ENCODE measurements at regions not wholly inside any gene's neighbourhood (a gene's known extent, or its start where the extent isn't known, plus 50 kb on each side); places are given as distances from the start of the nearest gene placed in this dataset.
A peak's percentile ranks its signal among the peaks of the same experiment; 100 is the strongest.

- Mint-ChIP-seq H3K4me1 (no peaks in the 10 kb centered on the region), H3K27ac (no peak overlapping the region), H3K36me3 (no peaks in the 10 kb centered on the region), H3K4me3 (no peak overlapping the region), H3K9me3 (peaks cover under 1% of the 10 kb centered on the region)
- no peak for ATAC-seq
- no peak for DNase-seq (ENCODE audit: low spot score in 2 of 2)
These were observed 339.9 kb downstream of the KCNS3 start for GRCh38 chr2:18218160-18218933.

- peaks cover 3% of the 10 kb centered on the region for H3K9me3 Mint-ChIP-seq
- no peaks in the 10 kb centered on the region for H3K36me3 Mint-ChIP-seq
- no peak overlapping the region for H3K27ac Mint-ChIP-seq
- no peak for ATAC-seq
- no peak overlapping the region for H3K4me3 Mint-ChIP-seq
- no peak for DNase-seq (ENCODE audit: low spot score in 2 of 2)
- H3K4me1 Mint-ChIP-seq = no peaks in the 10 kb centered on the region
These were observed 336.5 kb downstream of the KCNS3 start for GRCh38 chr2:18214936-18215335.

- Mint-ChIP-seq H3K36me3 (no peaks in the 10 kb centered on the region), H3K27ac (no peak overlapping the region), H3K4me3 (no peak overlapping the region), H3K9me3 (peaks cover 3% of the 10 kb centered on the region), H3K4me1 (no peaks in the 10 kb centered on the region)
- DNase-seq (ENCODE audit: low spot score in 2 of 2) (no peak), ATAC-seq (no peak)
These were observed 335.5 kb downstream of the KCNS3 start for GRCh38 chr2:18213986-18214385.

GRCh38 chr2:18209934-18210639, 331.6 kb downstream of the KCNS3 start:
- Mint-ChIP-seq H3K36me3 (no peaks in the 10 kb centered on the region), H3K9me3 (peaks cover 5% of the 10 kb centered on the region), H3K4me1 (no peaks in the 10 kb centered on the region), H3K27ac (no peak overlapping the region), H3K4me3 (no peak overlapping the region)
- ATAC-seq (no peak), DNase-seq (ENCODE audit: low spot score in 2 of 2) (no peak)

DNA sequence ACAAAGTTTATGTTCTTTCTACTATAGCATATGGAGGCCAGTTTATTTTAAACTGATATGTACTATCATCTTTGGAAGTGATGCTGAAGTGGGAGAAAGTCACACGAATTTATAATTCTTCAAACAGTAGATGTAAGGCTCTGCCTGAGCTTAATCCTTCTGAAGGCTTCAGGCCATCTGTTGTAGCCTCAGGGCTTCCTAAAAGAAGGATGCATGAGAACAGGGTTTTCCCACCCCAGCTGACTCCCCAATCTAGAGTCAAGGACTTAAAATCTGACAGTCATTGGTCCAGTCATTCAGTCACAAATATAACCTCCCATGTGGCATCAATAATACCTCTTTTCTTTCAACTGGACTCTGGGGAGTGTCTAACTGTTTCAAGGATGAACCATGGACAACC, 330.5 kb downstream of the KCNS3 start:
- no peak overlapping the region for H3K27ac Mint-ChIP-seq
- H3K4me1 Mint-ChIP-seq = no peaks in the 10 kb centered on the region
- DNase-seq (ENCODE audit: low spot score in 2 of 2) (no peak), ATAC-seq (no peak)
- H3K9me3 Mint-ChIP-seq = peaks cover 8% of the 10 kb centered on the region
- no peak overlapping the region for H3K4me3 Mint-ChIP-seq
- H3K36me3 Mint-ChIP-seq = no peaks in the 10 kb centered on the region

DNA sequence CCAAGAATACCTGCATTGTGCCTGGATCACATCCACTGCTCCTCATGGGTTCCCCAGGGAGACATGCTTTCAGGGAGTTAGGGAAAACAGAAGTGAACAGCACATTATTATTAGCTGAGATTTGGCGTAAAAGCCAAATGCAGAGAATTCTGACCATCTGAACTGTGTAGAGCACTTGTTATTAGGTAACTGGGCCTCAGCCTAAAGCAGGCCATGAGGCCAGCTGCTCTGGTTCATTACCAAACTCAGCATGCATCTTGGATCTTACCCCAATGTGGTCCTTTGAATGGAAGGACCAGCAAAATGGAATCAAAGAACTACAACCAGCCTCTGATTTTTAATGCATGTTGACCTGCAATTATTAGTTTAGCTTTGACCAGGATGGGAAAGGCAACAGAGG, 322.3 kb downstream of the KCNS3 start:
- Mint-ChIP-seq H3K27ac (no peak overlapping the region), H3K4me1 (no peaks in the 10 kb centered on the region), H3K36me3 (no peaks in the 10 kb centered on the region), H3K4me3 (no peak overlapping the region), H3K9me3 (peaks cover 3% of the 10 kb centered on the region)
- ATAC-seq (no peak), DNase-seq (ENCODE audit: low spot score in 2 of 2) (no peak)

DNA sequence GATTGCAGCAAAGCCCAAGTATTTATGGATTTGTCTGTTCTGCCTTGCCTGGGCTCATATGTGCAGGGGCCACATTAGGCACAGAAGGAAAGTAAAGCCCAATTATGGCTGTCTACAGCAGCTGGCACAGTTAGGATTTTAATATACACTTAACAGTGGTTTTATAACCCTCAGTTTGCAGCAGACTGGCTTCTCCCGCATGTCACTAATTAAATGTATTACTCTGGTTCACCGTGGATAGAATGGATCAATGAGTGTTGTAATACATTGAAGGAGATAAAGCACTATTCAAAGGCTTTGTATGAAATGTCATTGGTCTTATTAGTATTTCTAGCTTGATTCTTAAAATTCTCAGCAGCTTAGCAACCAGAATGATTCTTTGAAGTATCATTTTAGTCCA, 320.2 kb downstream of the KCNS3 start:
- no peaks in the 10 kb centered on the region for H3K4me1 Mint-ChIP-seq
- no peaks in the 10 kb centered on the region for H3K9me3 Mint-ChIP-seq
- H3K27ac Mint-ChIP-seq = no peak overlapping the region
- DNase-seq (ENCODE audit: low spot score in 2 of 2) = no peak
- no peak overlapping the region for H3K4me3 Mint-ChIP-seq
- no peaks in the 10 kb centered on the region for H3K36me3 Mint-ChIP-seq
- no peak for ATAC-seq

DNA sequence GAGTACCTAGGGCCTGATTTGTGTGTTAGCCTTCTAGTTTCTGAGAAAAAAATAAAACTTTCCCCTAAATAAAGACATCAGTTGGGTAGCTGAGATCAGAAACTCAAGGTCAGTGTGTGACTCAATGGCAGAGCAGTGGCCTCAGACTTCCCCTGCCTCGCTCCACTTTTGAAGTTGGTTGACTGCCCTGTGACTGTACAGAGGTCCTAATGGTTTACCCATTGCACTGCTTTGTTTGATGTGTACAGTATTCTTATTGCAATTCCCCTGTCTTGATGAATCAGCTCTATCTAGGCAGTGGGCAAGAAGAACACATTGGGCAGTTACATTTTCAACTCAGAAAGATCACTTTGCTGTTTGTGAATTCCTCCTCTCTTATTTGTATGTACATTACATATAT, 315.7 kb downstream of the KCNS3 start:
- no peaks in the 10 kb centered on the region for H3K9me3 Mint-ChIP-seq
- ATAC-seq = no peak
- no peak overlapping the region for H3K27ac Mint-ChIP-seq

DNA sequence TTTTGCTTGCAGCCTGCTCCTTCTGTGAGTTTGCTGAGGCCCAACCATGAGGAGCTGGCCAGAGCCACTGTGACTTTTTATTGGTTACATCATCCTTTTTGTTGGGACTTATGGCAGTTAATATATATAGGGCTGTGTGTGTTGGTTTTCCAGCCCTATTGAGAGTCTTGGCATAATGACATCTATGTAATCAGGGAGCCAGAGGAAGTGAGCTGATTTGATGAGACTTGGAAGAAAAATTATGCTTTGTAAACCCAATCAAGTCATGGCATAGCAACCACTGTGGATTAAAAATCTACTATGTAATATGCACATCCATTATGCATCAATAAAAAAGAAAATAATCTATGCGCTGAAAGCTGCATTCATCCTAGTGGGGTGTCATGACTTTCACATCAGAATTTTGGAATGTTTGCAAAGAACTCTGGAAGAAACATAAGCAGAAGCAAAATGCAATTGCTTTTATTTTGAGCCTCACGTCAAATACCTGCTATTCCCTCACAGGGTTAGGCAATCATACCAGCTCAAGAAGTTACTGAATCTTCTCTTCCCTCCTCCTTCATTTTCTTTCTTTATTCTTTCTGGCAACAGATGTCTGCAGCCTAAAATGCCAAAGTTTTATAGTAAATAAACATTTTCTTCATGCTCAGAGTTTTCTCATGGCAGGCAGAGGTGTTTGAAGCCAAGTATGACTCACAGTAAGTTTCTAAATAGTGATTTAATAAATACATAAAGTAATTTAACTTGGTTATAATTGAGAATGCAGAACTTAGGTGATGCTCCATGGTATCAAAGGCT, 308.5 kb downstream of the KCNS3 start:
- H3K4me3 Mint-ChIP-seq = no peak overlapping the region
- H3K4me1 Mint-ChIP-seq = no peaks in the 10 kb centered on the region
- peaks cover 3% of the 10 kb centered on the region for H3K9me3 Mint-ChIP-seq
- no peak overlapping the region for H3K27ac Mint-ChIP-seq
- no peak for DNase-seq (ENCODE audit: low spot score in 2 of 2)
- no peaks in the 10 kb centered on the region for H3K36me3 Mint-ChIP-seq
- no peak for ATAC-seq

More for the DNA sequence above, 315.7 kb downstream of the KCNS3 start:
- Mint-ChIP-seq H3K4me3 (no peak overlapping the region), H3K4me1 (no peaks in the 10 kb centered on the region), H3K36me3 (no peaks in the 10 kb centered on the region)
- DNase-seq (ENCODE audit: low spot score in 2 of 2) = no peak

GRCh38 chr2:18182861-18183260, 304.4 kb downstream of the KCNS3 start:
- Mint-ChIP-seq H3K36me3 (no peaks in the 10 kb centered on the region), H3K27ac (no peak overlapping the region), H3K4me1 (no peaks in the 10 kb centered on the region), H3K9me3 (peaks cover 3% of the 10 kb centered on the region), H3K4me3 (no peak overlapping the region)
- no peak for ATAC-seq
- DNase-seq (ENCODE audit: low spot score in 2 of 2) = no peak

GRCh38 chr2:18180912-18181311, 302.4 kb downstream of the KCNS3 start:
- Mint-ChIP-seq H3K36me3 (no peaks in the 10 kb centered on the region), H3K27ac (no peak overlapping the region), H3K4me3 (no peak overlapping the region), H3K9me3 (no peaks in the 10 kb centered on the region), H3K4me1 (no peaks in the 10 kb centered on the region)
- ATAC-seq (no peak), DNase-seq (ENCODE audit: low spot score in 2 of 2) (no peak)

GRCh38 chr2:18180031-18180610, 301.7 kb downstream of the KCNS3 start:
- Mint-ChIP-seq H3K4me3 (no peak overlapping the region), H3K36me3 (no peaks in the 10 kb centered on the region), H3K27ac (no peak overlapping the region), H3K4me1 (no peaks in the 10 kb centered on the region), H3K9me3 (no peaks in the 10 kb centered on the region)
- no peak for ATAC-seq
- DNase-seq (ENCODE audit: low spot score in 2 of 2) = no peak

DNA sequence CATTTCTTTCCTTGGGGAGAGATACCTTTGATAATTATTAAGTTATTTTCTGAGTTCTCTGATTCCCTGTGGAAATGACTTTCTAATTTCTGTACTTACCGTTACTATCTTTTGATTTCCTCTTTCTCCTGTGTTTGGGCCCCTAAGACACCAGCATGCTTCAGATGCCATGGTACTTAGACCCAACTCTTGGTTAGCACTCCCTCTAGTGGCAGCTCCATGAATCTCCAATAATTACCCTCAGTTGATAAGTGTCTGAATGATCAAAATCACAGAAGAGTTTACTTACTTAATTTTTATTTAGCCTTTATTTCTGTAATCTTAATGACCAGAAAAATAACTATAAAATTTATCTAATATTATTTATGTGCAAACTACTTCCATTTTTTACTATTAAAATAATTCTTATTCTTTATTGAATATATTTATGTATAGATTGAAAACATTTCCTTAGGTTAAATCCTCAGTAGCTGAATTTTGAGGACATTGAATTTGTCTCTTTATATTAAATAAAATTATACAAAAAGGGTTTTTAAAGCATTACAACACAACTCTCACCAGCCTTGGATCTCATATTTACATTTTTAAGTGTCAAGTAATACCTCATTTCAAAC, 300.4 kb downstream of the KCNS3 start:
- no peak overlapping the region for H3K4me3 Mint-ChIP-seq
- no peak for ATAC-seq
- peak; percentile 5 to 54 for DNase-seq (ENCODE audit: low spot score in 2 of 2)
- H3K4me1 Mint-ChIP-seq = no peaks in the 10 kb centered on the region
- H3K9me3 Mint-ChIP-seq = no peaks in the 10 kb centered on the region
- no peak overlapping the region for H3K27ac Mint-ChIP-seq
- no peaks in the 10 kb centered on the region for H3K36me3 Mint-ChIP-seq

GRCh38 chr2:18176679-18177215, 298.3 kb downstream of the KCNS3 start:
- Mint-ChIP-seq H3K4me1 (no peaks in the 10 kb centered on the region), H3K27ac (no peak overlapping the region), H3K9me3 (no peaks in the 10 kb centered on the region), H3K4me3 (no peak overlapping the region), H3K36me3 (no peaks in the 10 kb centered on the region)
- ATAC-seq (no peak), DNase-seq (ENCODE audit: low spot score in 2 of 2) (no peak)

- H3K36me3 Mint-ChIP-seq = no peaks in the 10 kb centered on the region
- no peaks in the 10 kb centered on the region for H3K9me3 Mint-ChIP-seq
- no peaks in the 10 kb centered on the region for H3K4me1 Mint-ChIP-seq
- no peak overlapping the region for H3K27ac Mint-ChIP-seq
- no peak overlapping the region for H3K4me3 Mint-ChIP-seq
- no peak for DNase-seq (ENCODE audit: low spot score in 2 of 2)
- ATAC-seq = no peak
These were observed 294.1 kb downstream of the KCNS3 start for GRCh38 chr2:18172607-18173006.
